HT-29 (cell line): ENCODE measurements at regions not wholly inside any gene's neighbourhood (a gene's known extent, or its start where the extent isn't known, plus 50 kb on each side); places are given as distances from the start of the nearest gene placed in this dataset.

Source experiments
- DNase-seq: peaks from one replicate; pipeline ENCODE4 v3.0.0-alpha.2; 2015; ENCODE audit warnings: low spot score

- DNase-seq = no peak
These were observed 210.6 kb downstream of the CCNG2 start for GRCh38 chr4:77367638-77368037.

GRCh38 chr4:77372375-77372774, 215.4 kb downstream of the CCNG2 start:
- DNase-seq = no peak

- no peak for DNase-seq
These were observed 219.0 kb downstream of the CCNG2 start for GRCh38 chr4:77375866-77376607.

- DNase-seq = no peak
These were observed 219.9 kb downstream of the CCNG2 start for GRCh38 chr4:77376788-77377460.

GRCh38 chr4:77384094-77384493, 221.5 kb upstream of the CXCL13 start:
- no peak for DNase-seq

GRCh38 chr4:77385124-77385969, 220.3 kb upstream of the CXCL13 start:
- DNase-seq = peak; percentile 71

GRCh38 chr4:77393996-77394395, 211.6 kb upstream of the CXCL13 start:
- DNase-seq = no peak

GRCh38 chr4:77395481-77395880, 210.1 kb upstream of the CXCL13 start:
- DNase-seq = no peak

- no peak for DNase-seq
These were observed 207.4 kb upstream of the CXCL13 start for GRCh38 chr4:77398256-77398655.

- DNase-seq = no peak
These were observed 205.8 kb upstream of the CXCL13 start for GRCh38 chr4:77399831-77400230.

GRCh38 chr4:77413766-77414165, 191.9 kb upstream of the CXCL13 start:
- no peak for DNase-seq

- no peak for DNase-seq
These were observed 189.9 kb upstream of the CXCL13 start for GRCh38 chr4:77415689-77416088.

GRCh38 chr4:77418333-77418732, 187.3 kb upstream of the CXCL13 start:
- DNase-seq = peak; percentile 41

- DNase-seq = no peak
These were observed 174.8 kb upstream of the CXCL13 start for GRCh38 chr4:77430847-77431246.

GRCh38 chr4:77431546-77431945, 174.1 kb upstream of the CXCL13 start:
- DNase-seq = no peak

GRCh38 chr4:77432717-77433417, 172.8 kb upstream of the CXCL13 start:
- peak; percentile 34 for DNase-seq

- peak; percentile 64 for DNase-seq
These were observed 172.2 kb upstream of the CXCL13 start for GRCh38 chr4:77433418-77433733.

GRCh38 chr4:77434299-77435092, 171.1 kb upstream of the CXCL13 start:
- no peak for DNase-seq

GRCh38 chr4:77437079-77437478, 168.5 kb upstream of the CXCL13 start:
- no peak for DNase-seq

GRCh38 chr4:77438549-77438948, 167.1 kb upstream of the CXCL13 start:
- DNase-seq = no peak

- DNase-seq = no peak
These were observed 161.7 kb upstream of the CXCL13 start for GRCh38 chr4:77443941-77444340.
